Activated CD4-positive, alpha-beta T cell treated with anti-CD3 and anti-CD28 coated beads for 36 hours (primary cell): ENCODE measurements at regions not wholly inside any gene's neighbourhood (a gene's known extent, or its start where the extent isn't known, plus 50 kb on each side); places are given as distances from the start of the nearest gene placed in this dataset.
"Not testable (repeated sequence)": the region's sequence is repeated elsewhere in the genome, so short reads cannot be mapped to it uniquely, and the experiment has no call there.

ENCODE experiments used
- ATAC-seq: fragments of 200-7000 bp; cut with Tn5 transposase; one replicate; pipeline ENCODE4 v1.10.0; 2021; ENCODE audit warnings: mild to moderate bottlenecking, moderate library complexity
- CTCF ChIA-PET: fragments of 350-600 bp; sonication (Branson Sonifier 250); formaldehyde crosslinking; loops from one replicate; lab custom pipeline; 2021; ENCODE audit warnings: antibody characterized with exemption; lab: Charles Lee
- POLR2A ChIA-PET: fragments of 350-600 bp; sonication (Branson Sonifier 250); formaldehyde crosslinking; loops from one replicate; lab custom pipeline; 2021; ENCODE audit warnings: antibody characterized with exemption, inconsistent platforms; lab: Charles Lee
- DNase-seq: peaks from one replicate; pipeline ENCODE4 v3.0.0-alpha.2; 2020
- H3K27ac Mint-ChIP-seq: one replicate; pipeline ENCODE4 v1.8.0; 2021; ENCODE audit warnings: mixed read lengths
- H3K27me3 Mint-ChIP-seq: one replicate; pipeline ENCODE4 v1.8.0; 2021; ENCODE audit warnings: mixed read lengths
- H3K36me3 Mint-ChIP-seq: one replicate; pipeline ENCODE4 v1.8.0; 2021; ENCODE audit warnings: low read depth, mixed read lengths
- H3K4me1 Mint-ChIP-seq: one replicate; pipeline ENCODE4 v1.8.0; 2021; ENCODE audit warnings: mixed read lengths
- H3K4me3 Mint-ChIP-seq: one replicate; pipeline ENCODE4 v1.8.0; 2021; ENCODE audit warnings: mild to moderate bottlenecking, moderate library complexity, mixed read lengths
- H3K9me3 Mint-ChIP-seq: one replicate; pipeline ENCODE4 v1.8.0; 2021; ENCODE audit warnings: low read depth, mixed read lengths
- intact Hi-C, 2 experiments: fragments of 100-400 bp; cut with DNase I in 1 of 2; cut with micrococcal nuclease in 1 of 2; formaldehyde crosslinking; loops; one replicate each; pipeline versions ENCODE4 v1.14.2 to v1.15.1; 2022 to 2024; cut with DNase I, micrococcal nuclease

- H3K9me3 Mint-ChIP-seq, H3K4me1 Mint-ChIP-seq, H3K27ac Mint-ChIP-seq, H3K36me3 Mint-ChIP-seq, ATAC-seq, intact Hi-C loops, POLR2A ChIA-PET, H3K4me3 Mint-ChIP-seq, CTCF ChIA-PET: not testable (repeated sequence)
- peak; percentile 12 for DNase-seq
- peaks cover 20% of the 10 kb centered on the region for H3K27me3 Mint-ChIP-seq
Observed at GRCh38 chr1:228681076-228681565, 54.2 kb upstream of the RHOU start.

GRCh38 chr1:228683428-228683827, 51.9 kb upstream of the RHOU start:
- Mint-ChIP-seq H3K4me3 (no peak overlapping the region), H3K27ac (no peak overlapping the region), H3K36me3 (no peaks in the 10 kb centered on the region), H3K9me3 (no peaks in the 10 kb centered on the region), H3K4me1 (no peaks in the 10 kb centered on the region), H3K27me3 (peaks cover 20% of the 10 kb centered on the region)
- intact Hi-C loops, result no loop called here
- POLR2A ChIA-PET, result no interaction called here
- ATAC-seq (no peak), DNase-seq (no peak)
- CTCF ChIA-PET, result no interaction called here

DNA sequence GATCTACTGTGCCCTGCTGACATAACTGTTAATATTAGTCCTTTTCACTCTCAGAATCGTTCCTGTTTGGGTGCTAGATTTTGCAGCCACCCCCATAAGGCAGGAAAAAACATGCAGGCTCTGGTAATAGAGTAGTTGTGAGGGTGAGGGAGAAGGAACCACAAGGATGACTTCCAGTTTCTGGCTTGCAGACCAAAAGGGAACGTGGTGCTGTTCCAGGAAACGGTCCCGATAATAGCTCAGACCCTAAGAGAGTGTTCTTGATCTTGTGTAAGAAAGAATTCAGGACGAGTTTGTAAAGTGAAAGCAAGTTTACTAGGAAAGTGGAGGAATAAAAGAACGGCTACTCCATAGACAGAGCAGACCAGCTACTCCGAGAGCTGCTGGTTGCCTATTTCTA, 50.7 kb upstream of the RHOU start:
- no peaks in the 10 kb centered on the region for H3K36me3 Mint-ChIP-seq
- H3K4me1 Mint-ChIP-seq, result no peaks in the 10 kb centered on the region
- H3K4me3 Mint-ChIP-seq, result no peak overlapping the region
- ATAC-seq, result no peak
- ChIA-PET POLR2A (no interaction called here), CTCF (interaction anchor here (1.1 kb wide), 1 partner anchor 9 kb away, joined by 4 read pairs; no protein-coding TSS in a partner anchor)
- intact Hi-C loops, result no loop called here
- peaks cover 20% of the 10 kb centered on the region for H3K27me3 Mint-ChIP-seq
- no peak overlapping the region for H3K27ac Mint-ChIP-seq
- H3K9me3 Mint-ChIP-seq, result no peaks in the 10 kb centered on the region
- no peak for DNase-seq

- Mint-ChIP-seq H3K27me3 (peaks cover 20% of the 10 kb centered on the region), H3K4me1 (no peaks in the 10 kb centered on the region), H3K36me3 (no peaks in the 10 kb centered on the region), H3K9me3 (no peaks in the 10 kb centered on the region), H3K4me3 (no peak overlapping the region), H3K27ac (no peak overlapping the region)
- intact Hi-C loops, result no loop called here
- ChIA-PET POLR2A (no interaction called here), CTCF (interaction anchor here (1.1 kb wide), 1 partner anchor 9 kb away, joined by 4 read pairs; no protein-coding TSS in a partner anchor)
- DNase-seq (no peak), ATAC-seq (no peak)
Observed at GRCh38 chr1:228685081-228685660, 50.1 kb upstream of the RHOU start.
